ENCODE measurements at regions not wholly inside any gene's neighbourhood (a gene's known extent, or its start where the extent isn't known, plus 50 kb on each side); places are given as distances from the start of the nearest gene placed in this dataset.
"Not testable (repeated sequence)": the region's sequence is repeated elsewhere in the genome, so short reads cannot be mapped to it uniquely, and the experiment has no call there.

- no peak for DNase-seq (ENCODE audit: low spot score in 2 of 2)
These were observed 195.4 kb upstream of the MSX2 start for GRCh38 chr5:174528821-174529544.

GRCh38 chr5:174529925-174530681, 194.3 kb upstream of the MSX2 start:
- no peak for FAIRE-seq
- no peak for DNase-seq (ENCODE audit: low spot score in 2 of 2)

More at GRCh38 chr5:174528821-174529544, 195.4 kb upstream of the MSX2 start:
- FAIRE-seq = no peak

- DNase-seq (ENCODE audit: low spot score in 2 of 2) (no peak), FAIRE-seq (no peak)
These were observed 192.6 kb upstream of the MSX2 start for GRCh38 chr5:174531782-174532191.

GRCh38 chr5:174532455-174533453, 191.6 kb upstream of the MSX2 start:
- DNase-seq (ENCODE audit: low spot score in 2 of 2) (peak in 1 of 2 donors; percentile 56), FAIRE-seq (no peak)

GRCh38 chr5:174533751-174534241, 190.6 kb upstream of the MSX2 start:
- FAIRE-seq = no peak
- DNase-seq (ENCODE audit: low spot score in 2 of 2) = no peak

- FAIRE-seq = no peak
- DNase-seq (ENCODE audit: low spot score in 2 of 2) = no peak
These were observed 188.7 kb upstream of the MSX2 start for GRCh38 chr5:174535669-174536068.

- not testable (repeated sequence) for FAIRE-seq; DNase-seq (ENCODE audit: low spot score in 2 of 2)
These were observed 184.6 kb upstream of the MSX2 start for GRCh38 chr5:174539823-174540222.

GRCh38 chr5:174542037-174542436, 182.3 kb upstream of the MSX2 start:
- DNase-seq (ENCODE audit: low spot score in 2 of 2) (no peak), FAIRE-seq (no peak)

GRCh38 chr5:174542471-174542870, 181.9 kb upstream of the MSX2 start:
- FAIRE-seq (no peak), DNase-seq (ENCODE audit: low spot score in 2 of 2) (no peak)

- FAIRE-seq = no peak
- no peak for DNase-seq (ENCODE audit: low spot score in 2 of 2)
These were observed 178.5 kb upstream of the MSX2 start for GRCh38 chr5:174545926-174546325.

GRCh38 chr5:174547814-174548213, 176.6 kb upstream of the MSX2 start:
- FAIRE-seq (no peak), DNase-seq (ENCODE audit: low spot score in 2 of 2) (no peak)

- no peak for FAIRE-seq
- peak in 1 of 2 donors; percentile 18 for DNase-seq (ENCODE audit: low spot score in 2 of 2)
These were observed 175.1 kb upstream of the MSX2 start for GRCh38 chr5:174549254-174549653.

- no peak for FAIRE-seq
These were observed 174.4 kb upstream of the MSX2 start for GRCh38 chr5:174550026-174550425.

GRCh38 chr5:174552428-174552827, 172.0 kb upstream of the MSX2 start:
- no peak for DNase-seq (ENCODE audit: low spot score in 2 of 2)
- FAIRE-seq = no peak

More at GRCh38 chr5:174550026-174550425, 174.4 kb upstream of the MSX2 start:
- DNase-seq (ENCODE audit: low spot score in 2 of 2) = no peak

GRCh38 chr5:174553556-174553955, 170.8 kb upstream of the MSX2 start:
- FAIRE-seq (no peak), DNase-seq (ENCODE audit: low spot score in 2 of 2) (no peak)

- FAIRE-seq (no peak), DNase-seq (ENCODE audit: low spot score in 2 of 2) (no peak)
These were observed 168.7 kb upstream of the MSX2 start for GRCh38 chr5:174555726-174556125.

GRCh38 chr5:174556756-174557155, 167.6 kb upstream of the MSX2 start:
- FAIRE-seq = no peak
- no peak for DNase-seq (ENCODE audit: low spot score in 2 of 2)

GRCh38 chr5:174558190-174558589, 166.2 kb upstream of the MSX2 start:
- DNase-seq (ENCODE audit: low spot score in 2 of 2) (no peak), FAIRE-seq (no peak)

- FAIRE-seq = no peak
- DNase-seq (ENCODE audit: low spot score in 2 of 2) = no peak
These were observed 165.2 kb upstream of the MSX2 start for GRCh38 chr5:174559141-174559540.

- FAIRE-seq = no peak
- no peak for DNase-seq (ENCODE audit: low spot score in 2 of 2)
These were observed 164.8 kb upstream of the MSX2 start for GRCh38 chr5:174559566-174560090.
